Memory B cell (primary cell): ENCODE measurements at regions not wholly inside any gene's neighbourhood (a gene's known extent, or its start where the extent isn't known, plus 50 kb on each side); places are given as distances from the start of the nearest gene placed in this dataset.

Source experiments
- ATAC-seq: fragments of 150-1000 bp; cut with Tn5 transposase; 2 replicates; pipeline ENCODE4 v1.10.0; 2021; ENCODE audit warnings: low read depth, mild to moderate bottlenecking, moderate library complexity
- DNase-seq, 2 donors: peaks; one replicate each; pipeline ENCODE4 v3.0.0; 2022; ENCODE audit warnings: low spot score in 2 of 2
- H3K27ac Mint-ChIP-seq: one replicate; pipeline ENCODE4 v1.8.0; 2022; ENCODE audit warnings: mild to moderate bottlenecking, moderate library complexity, mixed read lengths
- H3K27me3 Mint-ChIP-seq: one replicate; pipeline ENCODE4 v1.8.0; 2022; ENCODE audit warnings: mixed read lengths
- H3K36me3 Mint-ChIP-seq: one replicate; pipeline ENCODE4 v1.8.0; 2022; ENCODE audit warnings: mild to moderate bottlenecking, mixed read lengths
- H3K4me1 Mint-ChIP-seq: one replicate; pipeline ENCODE4 v1.8.0; 2022; ENCODE audit warnings: mixed read lengths
- H3K4me3 Mint-ChIP-seq: one replicate; pipeline ENCODE4 v1.8.0; 2022; ENCODE audit warnings: mild to moderate bottlenecking, moderate library complexity, mixed read lengths
- H3K9me3 Mint-ChIP-seq: one replicate; pipeline ENCODE4 v1.8.0; 2022; ENCODE audit warnings: mixed read lengths

- peaks cover 1% of the 10 kb centered on the region for H3K9me3 Mint-ChIP-seq
- DNase-seq (no peak), ATAC-seq (no peak)
- H3K36me3 Mint-ChIP-seq, result no peaks in the 10 kb centered on the region
- no peaks in the 10 kb centered on the region for H3K4me1 Mint-ChIP-seq
- no peak overlapping the region for H3K4me3 Mint-ChIP-seq
- H3K27ac Mint-ChIP-seq, result no peak overlapping the region
- peaks cover 34% of the 10 kb centered on the region for H3K27me3 Mint-ChIP-seq
Observed at GRCh38 chr12:111084158-111084557, 163.8 kb upstream of the MYL2 start.

GRCh38 chr12:111081600-111081999 lies 161.2 kb upstream of the MYL2 start:
- ATAC-seq (no peak), DNase-seq (no peak)
- Mint-ChIP-seq H3K9me3 (peaks cover 1% of the 10 kb centered on the region), H3K4me3 (no peak overlapping the region), H3K27me3 (peaks cover 31% of the 10 kb centered on the region), H3K36me3 (no peaks in the 10 kb centered on the region), H3K27ac (no peak overlapping the region), H3K4me1 (no peaks in the 10 kb centered on the region)

GRCh38 chr12:111078731-111079130 lies 158.4 kb upstream of the MYL2 start:
- peaks cover 1% of the 10 kb centered on the region for H3K9me3 Mint-ChIP-seq

GRCh38 chr12:111076611-111077451 lies 156.5 kb upstream of the MYL2 start:
- no peaks in the 10 kb centered on the region for H3K36me3 Mint-ChIP-seq
- H3K4me1 Mint-ChIP-seq, result no peaks in the 10 kb centered on the region

More at GRCh38 chr12:111078731-111079130, 158.4 kb upstream of the MYL2 start:
- Mint-ChIP-seq H3K4me1 (no peaks in the 10 kb centered on the region), H3K4me3 (no peak overlapping the region), H3K36me3 (no peaks in the 10 kb centered on the region), H3K27ac (no peak overlapping the region), H3K27me3 (peaks cover 25% of the 10 kb centered on the region)
- ATAC-seq (no peak), DNase-seq (no peak)

GRCh38 chr12:111076199-111076598 lies 155.8 kb upstream of the MYL2 start:
- H3K27ac Mint-ChIP-seq, result no peak overlapping the region
- DNase-seq (no peak), ATAC-seq (no peak)
- H3K9me3 Mint-ChIP-seq, result peaks cover 1% of the 10 kb centered on the region
- H3K27me3 Mint-ChIP-seq, result peaks cover 10% of the 10 kb centered on the region
- no peaks in the 10 kb centered on the region for H3K36me3 Mint-ChIP-seq
- no peak overlapping the region for H3K4me3 Mint-ChIP-seq
- no peaks in the 10 kb centered on the region for H3K4me1 Mint-ChIP-seq

More at GRCh38 chr12:111076611-111077451, 156.5 kb upstream of the MYL2 start:
- ATAC-seq, result no peak
- no peak overlapping the region for H3K27ac Mint-ChIP-seq
- DNase-seq, result no peak
- no peak overlapping the region for H3K4me3 Mint-ChIP-seq
- peaks cover 11% of the 10 kb centered on the region for H3K27me3 Mint-ChIP-seq
- H3K9me3 Mint-ChIP-seq, result peaks cover 1% of the 10 kb centered on the region

- Mint-ChIP-seq H3K27ac (no peak overlapping the region), H3K4me3 (no peak overlapping the region), H3K36me3 (no peaks in the 10 kb centered on the region), H3K9me3 (peaks cover 2% of the 10 kb centered on the region), H3K27me3 (peaks cover 12% of the 10 kb centered on the region), H3K4me1 (no peaks in the 10 kb centered on the region)
- no peak for DNase-seq
- no peak for ATAC-seq
Observed at GRCh38 chr12:111074965-111075364, 154.6 kb upstream of the MYL2 start.

- DNase-seq, result no peak
- Mint-ChIP-seq H3K27me3 (peaks cover 12% of the 10 kb centered on the region), H3K4me3 (no peak overlapping the region), H3K9me3 (peaks cover 2% of the 10 kb centered on the region), H3K27ac (no peak overlapping the region), H3K4me1 (no peaks in the 10 kb centered on the region), H3K36me3 (no peaks in the 10 kb centered on the region)
- ATAC-seq, result no peak
Observed at GRCh38 chr12:111074559-111074958, 154.2 kb upstream of the MYL2 start.

- Mint-ChIP-seq H3K27me3 (peaks cover 10% of the 10 kb centered on the region), H3K36me3 (no peaks in the 10 kb centered on the region), H3K4me1 (no peaks in the 10 kb centered on the region), H3K4me3 (no peak overlapping the region), H3K27ac (no peak overlapping the region), H3K9me3 (peaks cover 2% of the 10 kb centered on the region)
- ATAC-seq (no peak), DNase-seq (no peak)
Observed at GRCh38 chr12:111073370-111073769, 153.0 kb upstream of the MYL2 start.

GRCh38 chr12:111072299-111072698 lies 151.9 kb upstream of the MYL2 start:
- no peak for ATAC-seq
- Mint-ChIP-seq H3K27me3 (peaks cover 10% of the 10 kb centered on the region), H3K4me3 (no peak overlapping the region), H3K4me1 (no peaks in the 10 kb centered on the region), H3K27ac (no peak overlapping the region), H3K36me3 (no peaks in the 10 kb centered on the region), H3K9me3 (peaks cover 2% of the 10 kb centered on the region)
- no peak for DNase-seq

GRCh38 chr12:111069886-111070285 lies 149.5 kb upstream of the MYL2 start:
- Mint-ChIP-seq H3K27ac (no peak overlapping the region), H3K4me3 (no peak overlapping the region), H3K4me1 (no peaks in the 10 kb centered on the region), H3K36me3 (no peaks in the 10 kb centered on the region), H3K9me3 (peaks cover 2% of the 10 kb centered on the region), H3K27me3 (peaks cover 8% of the 10 kb centered on the region)
- DNase-seq (no peak), ATAC-seq (no peak)

- Mint-ChIP-seq H3K27me3 (peaks cover 8% of the 10 kb centered on the region), H3K27ac (no peak overlapping the region), H3K4me1 (no peaks in the 10 kb centered on the region), H3K4me3 (no peak overlapping the region), H3K36me3 (no peaks in the 10 kb centered on the region), H3K9me3 (peaks cover 2% of the 10 kb centered on the region)
- ATAC-seq, result no peak
- no peak for DNase-seq
Observed at GRCh38 chr12:111068290-111068689, 147.9 kb upstream of the MYL2 start.

GRCh38 chr12:111067498-111067897 lies 147.1 kb upstream of the MYL2 start:
- Mint-ChIP-seq H3K4me3 (no peak overlapping the region), H3K36me3 (no peaks in the 10 kb centered on the region), H3K4me1 (no peaks in the 10 kb centered on the region), H3K9me3 (peaks cover 2% of the 10 kb centered on the region), H3K27ac (no peak overlapping the region), H3K27me3 (peaks cover 8% of the 10 kb centered on the region)
- DNase-seq (no peak), ATAC-seq (no peak)

- H3K4me3 Mint-ChIP-seq, result no peak overlapping the region
- ATAC-seq (no peak), DNase-seq (no peak)
- H3K36me3 Mint-ChIP-seq, result no peaks in the 10 kb centered on the region
- no peak overlapping the region for H3K27ac Mint-ChIP-seq
- H3K9me3 Mint-ChIP-seq, result peaks cover 2% of the 10 kb centered on the region
- no peaks in the 10 kb centered on the region for H3K4me1 Mint-ChIP-seq
- peaks cover 7% of the 10 kb centered on the region for H3K27me3 Mint-ChIP-seq
Observed at GRCh38 chr12:111066744-111067437, 146.5 kb upstream of the MYL2 start.

GRCh38 chr12:111064982-111065381 lies 144.6 kb upstream of the MYL2 start:
- DNase-seq, result no peak
- ATAC-seq, result no peak

More at GRCh38 chr12:111064982-111065381, 144.6 kb upstream of the MYL2 start:
- Mint-ChIP-seq H3K4me1 (no peaks in the 10 kb centered on the region), H3K4me3 (no peak overlapping the region), H3K36me3 (no peaks in the 10 kb centered on the region), H3K27ac (no peak overlapping the region), H3K9me3 (no peaks in the 10 kb centered on the region), H3K27me3 (no peaks in the 10 kb centered on the region)
